ENCODE measurements at regions not wholly inside any gene's neighbourhood (a gene's known extent, or its start where the extent isn't known, plus 50 kb on each side); places are given as distances from the start of the nearest gene placed in this dataset.

GRCh38 chr13:103521532-103521931, 455.3 kb upstream of the SLC10A2 start:
- peaks cover 0 to 2% (median 0%) of the 10 kb centered on the region in 4 experiments; a peak in 1 of 7 replicates for H3K4me1 ChIP-seq (replicated peaks in 1 of 4; ENCODE audit: control insufficient read depth in 3 of 4, insufficient read depth in 4 of 4, low read length in 3 of 4)

More at GRCh38 chr13:103521532-103521931, 455.3 kb upstream of the SLC10A2 start:
- Histone ChIP-seq H3K23ac (ENCODE audit: insufficient read length) (no peak overlapping the region), H3K9ac (replicated peaks in 1 of 4; ENCODE audit: extremely low read depth in 1 of 4, low read depth in 3 of 4, low read length in 3 of 4) (no peak overlapping the region), H2BK20ac (ENCODE audit: low read length) (no peak overlapping the region), H4K8ac (ENCODE audit: extremely low read depth, insufficient read depth, low read length) (no peak overlapping the region), H3K23me2 (ENCODE audit: low read depth, low read length) (no peaks in the 10 kb centered on the region; the same call in 1 of the 2 replicates), H2AK5ac (ENCODE audit: low read depth, low read length) (no peak overlapping the region), H2BK15ac (ENCODE audit: low read length) (no peak overlapping the region), H3K4me2 (ENCODE audit: insufficient read depth in 1 of 2, low read depth in 2 of 2, low read length in 2 of 2) (no peak overlapping the region), H2BK5ac (ENCODE audit: low read depth, low read length) (no peak overlapping the region), H3K4me3 (ENCODE audit: extremely low read depth in 1 of 4, insufficient read depth in 2 of 4, low read depth in 3 of 4, low read length in 4 of 4) (no peak overlapping the region), H4K20me1 (replicated peaks in 1 of 2; ENCODE audit: control insufficient read depth in 1 of 2, insufficient read depth in 2 of 2, low read length in 2 of 2) (no peaks in the 10 kb centered on the region), H4K5ac (ENCODE audit: insufficient read length, low read depth, low read length) (no peak overlapping the region), H3K56ac (replicated peaks; ENCODE audit: insufficient read length, low read depth, low read length) (no peak overlapping the region), H2BK12ac (ENCODE audit: low read depth, low read length) (no peak overlapping the region), H3K14ac (ENCODE audit: insufficient read length) (no peak overlapping the region), H4K91ac (replicated peaks; ENCODE audit: insufficient read length, low read length) (no peak overlapping the region), H3K4ac (replicated peaks; ENCODE audit: insufficient read length, low read depth, low read length) (no peak overlapping the region), H3K36me3 (ENCODE audit: control insufficient read depth in 2 of 4, insufficient read depth in 4 of 4, low read length in 3 of 4) (no peaks in the 10 kb centered on the region), H3K27me3 (replicated peaks in 1 of 4; ENCODE audit: control insufficient read depth in 3 of 4, extremely low read depth in 1 of 4, insufficient read depth in 3 of 4, low read length in 3 of 4) (no peaks in the 10 kb centered on the region), H3K27ac (ENCODE audit: low read depth, low read length) (no peak overlapping the region), H3K9me3 (ENCODE audit: insufficient read depth in 2 of 2, low read depth in 1 of 2, low read length in 1 of 2) (no peaks in the 10 kb centered on the region), H3K79me1 (ENCODE audit: low read depth, low read length) (no peaks in the 10 kb centered on the region), H3K18ac (ENCODE audit: extremely low read depth, low read length) (no peak overlapping the region), H3K79me2 (ENCODE audit: control insufficient read depth in 1 of 2, insufficient read depth in 2 of 2, low read length in 2 of 2) (no peaks in the 10 kb centered on the region), H2BK120ac (replicated peaks; ENCODE audit: low read depth, low read length) (no peak overlapping the region), H2AFZ (ENCODE audit: low read length) (no peak overlapping the region)
- no peak for DNase-seq (ENCODE audit: low read depth in 1 of 2, low spot score in 2 of 2)
- no peak for FAIRE-seq
- ChIA-PET CTCF (ENCODE audit: partially characterized antibody) (no interaction called here), POLR2A (ENCODE audit: partially characterized antibody) (no interaction called here)
- WGBS, 2 experiments (ENCODE audit: extremely low coverage in 1 of 2, insufficient coverage in 1 of 2, insufficient read length in 1 of 2, insufficient replicate concordance in 2 of 2, low coverage in 1 of 2, low lambda C conversion rate in 2 of 2, missing lambda C conversion rate in 1 of 2), result 100% methylated on average over 1 of the region's 1 CpG; no CpG with 5 or more reads in 1 of the 2 experiments
- TF ChIP-seq KDM5A (IDR thresholded peaks at IDR 0.05; ENCODE audit: low read length), result no peak
- TF ChIP-seq TEAD4 (IDR thresholded peaks at IDR 0.05; ENCODE audit: low read depth, low read length), result no peak
- no peak for TF ChIP-seq SIX5 (IDR thresholded peaks at IDR 0.05; ENCODE audit: low read depth, low read length)
- TF ChIP-seq ASH2L (IDR thresholded peaks at IDR 0.05; ENCODE audit: low read length), result no peak
- TF ChIP-seq POLR2A (IDR thresholded peaks at IDR 0.05; ENCODE audit: control extremely low read depth in 1 of 2, low read depth in 2 of 2, low read length in 2 of 2), result no peak
- TF ChIP-seq GTF2F1 (IDR thresholded peaks at IDR 0.05; ENCODE audit: borderline replicate concordance, low read depth, low read length), result no peak
